ENCODE measurements at regions not wholly inside any gene's neighbourhood (a gene's known extent, or its start where the extent isn't known, plus 50 kb on each side); places are given as distances from the start of the nearest gene placed in this dataset.

- TF ChIP-seq ARNTL (CRISPR knock-in tag; IDR thresholded peaks at IDR 0.05; ENCODE audit: borderline replicate concordance, low read depth) (no peak), RARB (CRISPR knock-in tag; IDR thresholded peaks at IDR 0.05) (no peak), OSR1 (CRISPR knock-in tag; IDR thresholded peaks at IDR 0.05) (no peak)
Measured at GRCh38 chr7:96449094-96449493, 127.2 kb upstream of the SLC25A13 start.
